ENCODE measurements at regions not wholly inside any gene's neighbourhood (a gene's known extent, or its start where the extent isn't known, plus 50 kb on each side); places are given as distances from the start of the nearest gene placed in this dataset.

DNA sequence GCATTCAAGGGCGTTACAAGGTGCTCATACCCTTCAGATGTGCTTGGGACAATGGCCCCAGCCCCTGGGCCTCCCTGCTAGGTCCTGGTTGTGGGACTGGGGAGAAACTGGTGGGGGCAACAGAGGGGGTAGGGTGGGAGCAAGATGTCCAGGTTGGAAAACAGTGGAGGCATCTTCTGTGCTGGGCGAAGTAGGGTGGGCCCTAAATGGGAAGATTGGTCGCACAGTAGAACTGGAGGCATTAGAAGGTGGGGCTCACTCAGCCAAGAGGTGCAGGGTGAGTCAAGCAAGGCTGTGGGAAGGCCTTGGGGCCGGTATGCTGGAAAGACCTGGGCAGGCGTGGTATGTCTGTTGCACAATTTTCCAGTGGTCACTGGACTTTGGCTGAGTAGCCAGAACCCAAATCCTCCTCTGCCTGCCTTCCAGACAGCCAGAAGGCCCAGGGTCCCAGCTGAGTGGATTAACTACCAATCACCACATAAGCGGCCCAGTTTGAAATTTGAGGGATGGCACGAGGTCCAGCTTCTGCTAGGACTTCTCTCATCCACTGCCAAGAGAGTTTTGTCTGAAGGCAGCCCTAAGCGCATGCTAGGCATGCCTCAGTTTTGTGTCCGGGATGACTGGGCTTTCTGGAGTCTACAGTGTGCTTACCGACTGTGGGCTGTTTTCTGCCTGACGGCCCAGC is 74.5 kb downstream of the LSM3 start:
- H3K27ac Mint-ChIP-seq, result no peak overlapping the region
- ChIA-PET CTCF (interaction anchor here (5.8 kb wide), 1 partner anchor 50 kb away, joined by 20 read pairs; no protein-coding TSS in a partner anchor), POLR2A (no interaction called here)
- TF ChIP-seq IRF2 (CRISPR knock-in tag; IDR thresholded peaks at IDR 0.05; ENCODE audit: borderline replicate concordance, low read depth), result no peak
- TF ChIP-seq, protein P1, sequence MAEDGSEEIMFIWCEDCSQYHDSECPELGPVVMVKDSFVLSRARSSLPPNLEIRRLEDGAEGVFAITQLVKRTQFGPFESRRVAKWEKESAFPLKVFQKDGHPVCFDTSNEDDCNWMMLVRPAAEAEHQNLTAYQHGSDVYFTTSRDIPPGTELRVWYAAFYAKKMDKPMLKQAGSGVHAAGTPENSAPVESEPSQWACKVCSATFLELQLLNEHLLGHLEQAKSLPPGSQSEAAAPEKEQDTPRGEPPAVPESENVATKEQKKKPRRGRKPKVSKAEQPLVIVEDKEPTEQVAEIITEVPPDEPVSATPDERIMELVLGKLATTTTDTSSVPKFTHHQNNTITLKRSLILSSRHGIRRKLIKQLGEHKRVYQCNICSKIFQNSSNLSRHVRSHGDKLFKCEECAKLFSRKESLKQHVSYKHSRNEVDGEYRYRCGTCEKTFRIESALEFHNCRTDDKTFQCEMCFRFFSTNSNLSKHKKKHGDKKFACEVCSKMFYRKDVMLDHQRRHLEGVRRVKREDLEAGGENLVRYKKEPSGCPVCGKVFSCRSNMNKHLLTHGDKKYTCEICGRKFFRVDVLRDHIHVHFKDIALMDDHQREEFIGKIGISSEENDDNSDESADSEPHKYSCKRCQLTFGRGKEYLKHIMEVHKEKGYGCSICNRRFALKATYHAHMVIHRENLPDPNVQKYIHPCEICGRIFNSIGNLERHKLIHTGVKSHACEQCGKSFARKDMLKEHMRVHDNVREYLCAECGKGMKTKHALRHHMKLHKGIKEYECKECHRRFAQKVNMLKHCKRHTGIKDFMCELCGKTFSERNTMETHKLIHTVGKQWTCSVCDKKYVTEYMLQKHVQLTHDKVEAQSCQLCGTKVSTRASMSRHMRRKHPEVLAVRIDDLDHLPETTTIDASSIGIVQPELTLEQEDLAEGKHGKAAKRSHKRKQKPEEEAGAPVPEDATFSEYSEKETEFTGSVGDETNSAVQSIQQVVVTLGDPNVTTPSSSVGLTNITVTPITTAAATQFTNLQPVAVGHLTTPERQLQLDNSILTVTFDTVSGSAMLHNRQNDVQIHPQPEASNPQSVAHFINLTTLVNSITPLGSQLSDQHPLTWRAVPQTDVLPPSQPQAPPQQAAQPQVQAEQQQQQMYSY (CRISPR knock-in tag; IDR thresholded peaks at IDR 0.05), result no peak
- no peak for DNase-seq (ENCODE audit: low spot score)
- H3K4me1 Mint-ChIP-seq, result peaks cover 5% of the 10 kb centered on the region
- peaks cover 8% of the 10 kb centered on the region for H3K27me3 Mint-ChIP-seq (ENCODE audit: low read depth)
- H3K4me3 Mint-ChIP-seq, result no peak overlapping the region
- no peak for ATAC-seq
- H3K9me3 Mint-ChIP-seq, result peaks cover 10% of the 10 kb centered on the region
- H3K36me3 Mint-ChIP-seq, result no peaks in the 10 kb centered on the region

DNA sequence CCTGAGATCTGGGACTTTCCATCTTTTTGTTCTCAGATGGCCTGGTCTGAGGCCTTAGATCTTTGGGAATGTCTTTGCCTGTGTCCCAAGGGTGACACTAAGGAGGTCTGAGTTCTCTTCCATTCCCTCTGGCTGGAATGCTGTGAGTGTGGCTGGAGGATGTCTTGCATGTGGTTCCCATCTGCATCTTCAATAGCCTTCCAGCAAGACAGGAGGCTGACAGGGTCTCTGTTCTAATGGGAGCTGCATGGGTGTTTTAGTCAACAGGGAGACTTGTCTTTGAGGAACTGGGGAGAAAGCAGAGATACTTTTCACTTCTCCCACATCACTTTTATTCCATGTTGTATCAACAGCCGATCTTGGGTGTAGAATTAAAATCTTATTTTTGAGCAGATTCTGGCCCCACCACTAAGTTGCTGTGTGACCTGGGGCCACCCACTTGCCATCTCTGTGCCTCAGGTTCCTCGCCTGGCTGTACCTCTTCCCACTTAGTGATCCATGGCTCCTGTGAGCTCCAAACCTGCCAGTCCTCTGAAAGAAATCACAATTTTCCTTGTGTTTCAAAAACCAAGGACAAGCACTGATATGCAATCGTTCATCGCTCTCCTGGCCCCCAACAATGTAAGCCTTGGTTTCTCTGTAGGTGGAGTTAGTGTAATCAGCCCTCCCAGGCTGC is 75.2 kb downstream of the LSM3 start:
- CTCF ChIA-PET, result interaction anchor here (5.8 kb wide), 1 partner anchor 50 kb away, joined by 20 read pairs; no protein-coding TSS in a partner anchor
- Mint-ChIP-seq H3K4me1 (peaks cover 5% of the 10 kb centered on the region), H3K27me3 (ENCODE audit: low read depth) (peaks cover 8% of the 10 kb centered on the region; the same call in 1 of the 2 replicates), H3K36me3 (no peaks in the 10 kb centered on the region), H3K27ac (no peak overlapping the region), H3K4me3 (no peak overlapping the region), H3K9me3 (peaks cover 10% of the 10 kb centered on the region)
- POLR2A ChIA-PET, result no interaction called here
- TF ChIP-seq FOXK1 (CRISPR knock-in tag; IDR thresholded peaks at IDR 0.05) (no peak), NR1H2 (CRISPR knock-in tag; IDR thresholded peaks at IDR 0.05) (no peak), TEAD1 (CRISPR knock-in tag; IDR thresholded peaks at IDR 0.05) (no peak), EMX1 (CRISPR knock-in tag; IDR thresholded peaks at IDR 0.05) (no peak)
- TF ChIP-seq, protein P2, sequence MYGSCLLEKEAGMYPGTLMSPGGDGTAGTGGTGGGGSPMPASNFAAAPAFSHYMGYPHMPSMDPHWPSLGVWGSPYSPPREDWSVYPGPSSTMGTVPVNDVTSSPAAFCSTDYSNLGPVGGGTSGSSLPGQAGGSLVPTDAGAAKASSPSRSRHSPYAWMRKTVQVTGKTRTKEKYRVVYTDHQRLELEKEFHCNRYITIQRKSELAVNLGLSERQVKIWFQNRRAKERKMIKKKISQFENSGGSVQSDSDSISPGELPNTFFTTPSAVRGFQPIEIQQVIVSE (CRISPR knock-in tag; IDR thresholded peaks at IDR 0.05; ENCODE audit: borderline replicate concordance), result no peak
- TF ChIP-seq, protein P3, sequence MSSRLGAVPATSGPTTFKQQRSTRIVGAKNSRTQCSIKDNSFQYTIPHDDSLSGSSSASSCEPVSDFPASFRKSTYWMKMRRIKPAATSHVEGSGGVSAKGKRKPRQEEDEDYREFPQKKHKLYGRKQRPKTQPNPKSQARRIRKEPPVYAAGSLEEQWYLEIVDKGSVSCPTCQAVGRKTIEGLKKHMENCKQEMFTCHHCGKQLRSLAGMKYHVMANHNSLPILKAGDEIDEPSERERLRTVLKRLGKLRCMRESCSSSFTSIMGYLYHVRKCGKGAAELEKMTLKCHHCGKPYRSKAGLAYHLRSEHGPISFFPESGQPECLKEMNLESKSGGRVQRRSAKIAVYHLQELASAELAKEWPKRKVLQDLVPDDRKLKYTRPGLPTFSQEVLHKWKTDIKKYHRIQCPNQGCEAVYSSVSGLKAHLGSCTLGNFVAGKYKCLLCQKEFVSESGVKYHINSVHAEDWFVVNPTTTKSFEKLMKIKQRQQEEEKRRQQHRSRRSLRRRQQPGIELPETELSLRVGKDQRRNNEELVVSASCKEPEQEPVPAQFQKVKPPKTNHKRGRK (CRISPR knock-in tag; IDR thresholded peaks at IDR 0.05; ENCODE audit: borderline replicate concordance), result no peak
- TF ChIP-seq, protein P1 (CRISPR knock-in tag; IDR thresholded peaks at IDR 0.05), result no peak
- ATAC-seq (no peak), DNase-seq (ENCODE audit: low spot score) (no peak)

Data from WTC11 (cell line).